ENCODE measurements at regions not wholly inside any gene's neighbourhood (a gene's known extent, or its start where the extent isn't known, plus 50 kb on each side); places are given as distances from the start of the nearest gene placed in this dataset.
A peak's percentile ranks its signal among the peaks of the same experiment; 100 is the strongest.

DNA sequence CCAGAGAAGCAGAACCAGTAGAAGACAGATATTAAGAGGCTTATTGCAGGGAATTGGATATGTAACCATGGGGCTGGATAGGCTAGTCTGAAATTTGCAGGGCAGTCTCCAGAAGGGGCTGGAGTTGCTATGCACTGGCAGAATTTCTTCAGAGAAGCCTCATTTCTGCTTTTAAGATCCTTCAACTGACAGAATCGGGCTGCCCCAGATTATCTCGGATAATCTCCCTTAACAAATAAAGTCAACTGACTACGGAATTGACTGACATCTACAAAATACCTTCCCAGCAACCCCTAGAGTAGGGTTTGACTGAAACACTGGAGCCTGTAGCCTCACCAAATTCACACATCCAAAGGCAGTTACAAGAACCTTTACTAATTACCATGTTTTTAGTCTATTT is 136.4 kb downstream of the SOCS6 start:
- no peak for DNase-seq (ENCODE audit: low read depth)
- TF ChIP-seq, protein P1, sequence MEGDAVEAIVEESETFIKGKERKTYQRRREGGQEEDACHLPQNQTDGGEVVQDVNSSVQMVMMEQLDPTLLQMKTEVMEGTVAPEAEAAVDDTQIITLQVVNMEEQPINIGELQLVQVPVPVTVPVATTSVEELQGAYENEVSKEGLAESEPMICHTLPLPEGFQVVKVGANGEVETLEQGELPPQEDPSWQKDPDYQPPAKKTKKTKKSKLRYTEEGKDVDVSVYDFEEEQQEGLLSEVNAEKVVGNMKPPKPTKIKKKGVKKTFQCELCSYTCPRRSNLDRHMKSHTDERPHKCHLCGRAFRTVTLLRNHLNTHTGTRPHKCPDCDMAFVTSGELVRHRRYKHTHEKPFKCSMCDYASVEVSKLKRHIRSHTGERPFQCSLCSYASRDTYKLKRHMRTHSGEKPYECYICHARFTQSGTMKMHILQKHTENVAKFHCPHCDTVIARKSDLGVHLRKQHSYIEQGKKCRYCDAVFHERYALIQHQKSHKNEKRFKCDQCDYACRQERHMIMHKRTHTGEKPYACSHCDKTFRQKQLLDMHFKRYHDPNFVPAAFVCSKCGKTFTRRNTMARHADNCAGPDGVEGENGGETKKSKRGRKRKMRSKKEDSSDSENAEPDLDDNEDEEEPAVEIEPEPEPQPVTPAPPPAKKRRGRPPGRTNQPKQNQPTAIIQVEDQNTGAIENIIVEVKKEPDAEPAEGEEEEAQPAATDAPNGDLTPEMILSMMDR (IDR thresholded peaks at IDR 0.05; ENCODE audit: control insufficient read depth, extremely low read depth, insufficient read depth), result no peak
- H3K4me3 ChIP-seq (ENCODE audit: low read depth, low read length), result no peak overlapping the region

DNA sequence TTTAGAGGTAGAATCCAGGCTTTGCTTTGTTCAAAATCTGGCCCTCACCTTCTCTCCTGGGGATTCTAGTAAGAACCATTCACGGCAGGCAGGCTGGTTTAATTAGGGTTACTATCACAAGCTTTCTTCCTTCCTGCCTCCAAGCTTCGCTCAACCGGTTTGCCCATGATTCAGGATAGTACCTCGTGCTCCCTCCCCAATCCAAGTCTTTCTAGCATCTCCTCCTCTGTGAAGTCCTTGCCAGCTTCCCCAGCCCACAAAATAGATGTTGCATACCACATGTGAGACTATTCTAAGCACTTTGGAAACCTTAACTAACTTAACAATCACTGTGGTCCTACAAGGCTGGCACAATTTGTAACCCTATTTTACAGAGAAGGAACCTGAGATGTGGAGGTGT is 135.1 kb downstream of the SOCS6 start:
- H3K4me3 ChIP-seq (ENCODE audit: low read depth, low read length), result no peak overlapping the region
- TF ChIP-seq, protein P1 (IDR thresholded peaks at IDR 0.05; ENCODE audit: control insufficient read depth, extremely low read depth, insufficient read depth), result no peak
- peak; percentile 82 for DNase-seq (ENCODE audit: low read depth)

DNA sequence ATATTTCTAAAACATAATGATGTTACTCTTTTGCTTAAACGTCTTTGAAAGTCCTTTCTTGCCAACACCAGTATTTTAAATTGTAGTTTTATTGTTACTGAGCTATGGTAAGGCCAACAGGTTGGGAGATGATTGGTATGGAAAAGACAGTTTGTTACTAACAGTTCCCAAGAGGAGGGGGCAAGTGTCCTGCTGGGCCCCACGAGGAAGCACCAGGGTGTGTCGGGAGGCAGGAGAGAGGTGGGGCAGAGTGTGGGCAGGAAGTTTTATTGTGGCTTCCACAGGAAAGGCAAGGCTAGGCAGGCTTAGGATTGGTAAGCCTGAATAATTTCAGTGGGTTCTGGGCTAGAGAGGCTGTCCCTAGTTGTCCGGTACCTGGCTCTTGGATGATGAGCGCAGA is 134.3 kb downstream of the SOCS6 start:
- H3K4me3 ChIP-seq (ENCODE audit: low read depth, low read length), result no peak overlapping the region
- TF ChIP-seq, protein P1 (IDR thresholded peaks at IDR 0.05; ENCODE audit: control insufficient read depth, extremely low read depth, insufficient read depth), result no peak
- DNase-seq (ENCODE audit: low read depth), result no peak

DNA sequence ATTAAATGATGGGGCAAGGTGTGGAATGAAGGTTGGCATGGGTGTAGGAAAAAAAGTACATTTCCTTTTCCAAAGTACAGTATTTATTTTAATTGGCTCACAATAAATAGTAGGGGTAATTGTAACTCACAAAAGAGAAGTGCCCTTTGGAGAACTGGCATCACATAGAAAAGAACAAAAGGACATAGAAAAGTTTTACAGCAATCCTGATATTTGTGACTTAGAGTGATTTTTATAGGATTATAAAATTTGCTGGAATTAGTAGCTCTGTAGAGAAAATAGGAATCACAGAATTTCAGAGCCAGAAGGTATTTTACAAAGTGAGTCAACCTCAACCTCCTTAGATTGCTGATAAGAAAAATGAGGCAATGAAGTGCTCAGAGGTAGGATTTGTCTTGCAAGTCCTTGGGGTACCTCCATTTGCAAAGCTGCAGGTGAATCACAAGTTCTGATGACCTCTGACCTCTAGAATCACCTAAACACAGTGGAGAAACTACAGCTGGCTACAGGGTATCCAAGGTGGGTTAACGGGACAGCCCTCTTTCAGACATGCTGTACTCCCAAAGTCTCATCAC is 133.6 kb downstream of the SOCS6 start:
- DNase-seq (ENCODE audit: low read depth), result no peak
- no peak overlapping the region for H3K4me3 ChIP-seq (ENCODE audit: low read depth, low read length)
- TF ChIP-seq, protein P1 (IDR thresholded peaks at IDR 0.05; ENCODE audit: control insufficient read depth, extremely low read depth, insufficient read depth), result no peak

DNA sequence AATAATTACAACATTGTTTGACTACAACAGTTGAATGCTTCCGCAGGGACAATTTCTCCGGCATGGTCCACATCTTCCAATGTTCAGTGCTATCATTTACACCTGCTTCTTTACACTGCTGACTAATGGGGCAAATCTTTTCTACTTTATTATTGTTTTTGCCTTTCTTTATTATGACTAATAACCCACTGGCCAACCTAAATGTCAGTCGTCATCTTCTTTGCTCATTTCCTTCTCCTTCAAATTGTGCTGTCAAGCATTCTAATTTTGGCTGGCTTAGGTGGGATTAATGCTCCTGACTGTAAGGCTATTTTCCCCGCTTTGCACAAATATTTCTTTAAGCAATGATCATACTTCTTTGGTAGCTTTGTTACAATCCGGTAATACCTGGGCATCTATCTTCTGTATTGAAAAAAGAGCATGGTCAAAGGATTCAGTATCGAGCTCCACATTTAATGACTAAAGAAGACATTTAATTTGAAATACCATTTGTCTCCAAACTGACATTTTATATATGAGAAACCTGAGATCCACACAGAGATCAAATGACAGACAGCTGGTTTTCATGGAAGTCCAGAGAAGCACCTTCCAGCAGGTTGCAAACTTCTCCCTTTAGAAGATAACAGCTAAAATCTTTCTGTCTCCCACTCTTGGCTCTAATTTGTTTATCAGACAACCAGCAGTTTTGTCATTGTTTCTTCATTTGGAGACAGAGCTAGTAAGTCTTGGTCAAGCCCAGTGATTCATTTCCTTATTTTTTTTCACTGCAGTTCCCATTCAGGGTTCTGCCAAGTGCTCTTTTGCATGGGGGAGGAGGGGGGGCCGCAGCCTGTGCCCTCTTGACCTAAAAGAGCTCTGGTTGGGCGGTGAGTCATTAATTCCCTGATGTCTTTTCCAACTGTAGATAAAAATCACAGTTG is 132.9 kb downstream of the SOCS6 start:
- DNase-seq (ENCODE audit: low read depth), result peak; percentile 68
- TF ChIP-seq, protein P1 (IDR thresholded peaks at IDR 0.05; ENCODE audit: control insufficient read depth, extremely low read depth, insufficient read depth), result no peak
- H3K4me3 ChIP-seq (ENCODE audit: low read depth, low read length), result no peak overlapping the region

DNA sequence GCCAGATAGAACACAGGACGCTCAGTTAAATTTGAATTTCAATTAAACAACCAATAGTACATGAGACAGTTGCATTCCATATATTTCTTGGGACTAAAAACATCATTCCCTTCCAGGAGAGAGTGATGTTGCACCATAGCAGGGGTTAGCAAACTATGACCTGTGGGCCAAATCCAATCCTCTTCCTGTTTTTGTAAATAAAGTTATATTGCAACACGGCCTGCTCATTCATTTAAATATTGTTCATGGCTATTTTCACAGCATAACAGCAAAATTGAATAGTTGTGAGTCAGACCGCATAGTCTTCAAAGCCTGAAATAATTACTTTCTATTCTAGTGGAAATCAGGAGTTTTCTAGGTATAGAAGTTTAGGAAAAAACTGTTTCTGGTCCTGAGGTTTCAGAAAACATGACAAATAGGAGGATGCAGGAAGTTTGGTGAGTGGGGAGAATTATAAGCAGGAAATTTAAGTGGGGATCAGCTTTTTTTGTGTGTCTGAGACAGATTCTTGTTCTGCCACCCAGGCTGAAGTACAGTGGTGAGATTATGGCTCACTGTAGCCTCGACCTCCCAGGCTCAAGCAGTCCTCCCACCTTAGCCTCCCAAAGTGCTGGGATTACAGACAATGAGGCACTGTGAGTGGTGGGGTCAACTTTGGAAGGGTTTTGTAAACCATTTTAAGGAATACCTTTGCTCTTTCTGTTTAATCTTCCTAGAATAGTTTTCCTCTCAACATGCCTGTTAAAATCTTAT is 131.5 kb downstream of the SOCS6 start:
- no peak for DNase-seq (ENCODE audit: low read depth)
- TF ChIP-seq, protein P1 (IDR thresholded peaks at IDR 0.05; ENCODE audit: control insufficient read depth, extremely low read depth, insufficient read depth), result no peak
- no peak overlapping the region for H3K4me3 ChIP-seq (ENCODE audit: low read depth, low read length)
